ENCODE measurements at regions not wholly inside any gene's neighbourhood (a gene's known extent, or its start where the extent isn't known, plus 50 kb on each side); places are given as distances from the start of the nearest gene placed in this dataset.

DNA sequence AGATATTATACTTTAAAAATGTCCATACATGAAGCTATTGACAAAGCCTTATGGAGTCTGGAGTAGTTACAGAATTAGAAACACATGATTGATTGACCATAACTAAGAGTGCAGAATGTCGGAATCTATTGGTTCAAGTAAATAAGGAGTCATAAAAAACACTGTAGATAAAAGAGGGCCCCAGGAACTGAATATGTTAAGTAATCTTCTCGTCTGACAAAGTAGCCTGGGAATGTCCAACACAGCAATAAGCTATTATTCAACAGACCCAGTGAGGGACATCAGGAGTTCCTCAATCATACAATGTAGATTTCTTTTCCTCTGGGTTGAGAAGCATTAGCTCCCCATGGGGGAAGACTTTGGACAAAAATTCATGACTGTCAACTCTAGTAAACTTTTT, 782.0 kb downstream of the SUGCT start:
- Histone ChIP-seq H3K14ac (ENCODE audit: insufficient read length) (no peak overlapping the region), H3K27me3 (replicated peaks in 1 of 4; ENCODE audit: control insufficient read depth in 3 of 4, extremely low read depth in 1 of 4, insufficient read depth in 3 of 4, low read length in 3 of 4) (no peaks in the 10 kb centered on the region), H3K4me3 (ENCODE audit: extremely low read depth in 1 of 4, insufficient read depth in 2 of 4, low read depth in 3 of 4, low read length in 4 of 4) (no peak overlapping the region), H2BK5ac (ENCODE audit: low read depth, low read length) (no peak overlapping the region), H2BK20ac (ENCODE audit: low read length) (no peak overlapping the region), H2BK12ac (ENCODE audit: low read depth, low read length) (no peak overlapping the region), H3K56ac (replicated peaks; ENCODE audit: insufficient read length, low read depth, low read length) (no peak overlapping the region), H3K4ac (replicated peaks; ENCODE audit: insufficient read length, low read depth, low read length) (no peak overlapping the region), H3K4me2 (ENCODE audit: insufficient read depth in 1 of 2, low read depth in 2 of 2, low read length in 2 of 2) (no peak overlapping the region), H4K5ac (ENCODE audit: insufficient read length, low read depth, low read length) (no peak overlapping the region), H3K9me3 (ENCODE audit: insufficient read depth in 2 of 2, low read depth in 1 of 2, low read length in 1 of 2) (no peaks in the 10 kb centered on the region), H3K36me3 (ENCODE audit: control insufficient read depth in 2 of 4, insufficient read depth in 4 of 4, low read length in 3 of 4) (no peaks in the 10 kb centered on the region), H4K91ac (replicated peaks; ENCODE audit: insufficient read length, low read length) (no peak overlapping the region), H4K20me1 (replicated peaks in 1 of 2; ENCODE audit: control insufficient read depth in 1 of 2, insufficient read depth in 2 of 2, low read length in 2 of 2) (no peaks in the 10 kb centered on the region), H2BK120ac (replicated peaks; ENCODE audit: low read depth, low read length) (no peak overlapping the region), H4K8ac (ENCODE audit: extremely low read depth, insufficient read depth, low read length) (no peak overlapping the region), H2AK5ac (ENCODE audit: low read depth, low read length) (no peak overlapping the region), H3K79me2 (ENCODE audit: control insufficient read depth in 1 of 2, insufficient read depth in 2 of 2, low read length in 2 of 2) (no peaks in the 10 kb centered on the region), H2BK15ac (ENCODE audit: low read length) (no peak overlapping the region), H3K27ac (ENCODE audit: low read depth, low read length) (no peak overlapping the region), H3K9ac (replicated peaks in 1 of 4; ENCODE audit: extremely low read depth in 1 of 4, low read depth in 3 of 4, low read length in 3 of 4) (no peak overlapping the region), H3K79me1 (ENCODE audit: low read depth, low read length) (no peaks in the 10 kb centered on the region), H3K23ac (ENCODE audit: insufficient read length) (no peak overlapping the region), H3K18ac (ENCODE audit: extremely low read depth, low read length) (no peak overlapping the region), H3K4me1 (replicated peaks in 1 of 4; ENCODE audit: control insufficient read depth in 3 of 4, insufficient read depth in 4 of 4, low read length in 3 of 4) (no peaks in the 10 kb centered on the region), H3K23me2 (ENCODE audit: low read depth, low read length) (no peaks in the 10 kb centered on the region; the same call in 1 of the 2 replicates), H2AFZ (ENCODE audit: low read length) (no peak overlapping the region)
- no peak for FAIRE-seq
- CTCF ChIA-PET (ENCODE audit: partially characterized antibody) = interaction anchor here (1.0 kb wide), 1 partner anchor 155 kb away, joined by 3 read pairs; no protein-coding TSS in a partner anchor
- POLR2A ChIA-PET (ENCODE audit: partially characterized antibody) = no interaction called here
- WGBS, 2 experiments (ENCODE audit: extremely low coverage in 1 of 2, insufficient coverage in 1 of 2, insufficient read length in 1 of 2, insufficient replicate concordance in 2 of 2, low coverage in 1 of 2, low lambda C conversion rate in 2 of 2, missing lambda C conversion rate in 1 of 2) = 91% methylated on average over 2 of the region's 2 CpGs; no CpG with 5 or more reads in 1 of the 2 experiments
- no peak for DNase-seq (ENCODE audit: low read depth in 1 of 2, low spot score in 2 of 2)
- TF ChIP-seq GABPA (IDR thresholded peaks at IDR 0.05; ENCODE audit: borderline replicate concordance, insufficient read depth, low read length) (no peak), PHF8 (conservative IDR thresholded peaks at IDR 0.05; ENCODE audit: low read depth, low read length) (no peak), SP4 (IDR thresholded peaks at IDR 0.05; ENCODE audit: low read length) (no peak)
